Brain microvascular endothelial cell (primary cell): ENCODE measurements at regions not wholly inside any gene's neighbourhood (a gene's known extent, or its start where the extent isn't known, plus 50 kb on each side); places are given as distances from the start of the nearest gene placed in this dataset.

Experiments
- DNase-seq: peaks from one replicate; pipeline ENCODE4 v3.0.0-alpha.2; 2020
- H3K27ac ChIP-seq: fragments of 250-450 bp; sonication (Bioruptor Pico); 2 replicates; pipeline ENCODE4 v1.5.1; 2020; ENCODE audit warnings: mild to moderate bottlenecking, moderate library complexity
- H3K27me3 ChIP-seq: fragments of 250-450 bp; sonication (Bioruptor Pico); replicated peaks from 2 replicates; pipeline ENCODE4 v1.5.1; 2020; ENCODE audit warnings: mild to moderate bottlenecking
- H3K36me3 ChIP-seq: fragments of 250-450 bp; sonication (Bioruptor Pico); replicated peaks from 2 replicates; pipeline ENCODE4 v1.5.1; 2020; ENCODE audit warnings: mild to moderate bottlenecking
- H3K4me3 ChIP-seq: 2 replicates; pipeline ENCODE4 v1.5.1; 2011; ENCODE audit warnings: low read depth, mild to moderate bottlenecking, control low read depth, low read length, moderate library complexity
- CTCF ChIP-seq: IDR thresholded peaks from 2 replicates; pipeline ENCODE4 v1.5.1; 2011; ENCODE audit warnings: low read depth, mild to moderate bottlenecking, moderate library complexity, low read length, control low read depth, inconsistent platforms; ENCODE audit errors: missing control alignments
- in situ Hi-C: cut with HindIII; loops from 2 replicates; pipeline ENCODE4 v1.10.0; 2017; ENCODE audit warnings: low sequenced_read_pairs, low pct_ligation_motif_present

- no peak overlapping the region for H3K4me3 ChIP-seq
- DNase-seq: no peak
- in situ Hi-C loops: no loop called here
- no peak overlapping the region for H3K27ac ChIP-seq
- H3K27me3 ChIP-seq: no peaks in the 10 kb centered on the region
- H3K36me3 ChIP-seq: no peaks in the 10 kb centered on the region
- TF ChIP-seq CTCF: no peak
These were observed 152.3 kb upstream of the TSC22D2 start for GRCh38 chr3:150255826-150256225.

- TF ChIP-seq CTCF: no peak
- DNase-seq: no peak
- Histone ChIP-seq H3K4me3 (no peak overlapping the region), H3K36me3 (no peaks in the 10 kb centered on the region), H3K27ac (no peak overlapping the region), H3K27me3 (no peaks in the 10 kb centered on the region)
- in situ Hi-C loops: no loop called here
These were observed 152.7 kb upstream of the TSC22D2 start for GRCh38 chr3:150255413-150255812.

- H3K4me3 ChIP-seq: no peak overlapping the region
- no peak overlapping the region for H3K27ac ChIP-seq
- no peak for DNase-seq
- no peak for TF ChIP-seq CTCF
- H3K27me3 ChIP-seq: no peaks in the 10 kb centered on the region
- in situ Hi-C loops: no loop called here
- H3K36me3 ChIP-seq: no peaks in the 10 kb centered on the region
These were observed 153.8 kb upstream of the TSC22D2 start for GRCh38 chr3:150254309-150254708.

- Histone ChIP-seq H3K27me3 (no peaks in the 10 kb centered on the region), H3K27ac (no peak overlapping the region), H3K4me3 (no peak overlapping the region), H3K36me3 (no peaks in the 10 kb centered on the region)
- in situ Hi-C loops: no loop called here
- TF ChIP-seq CTCF: no peak
- DNase-seq: no peak
These were observed 154.5 kb upstream of the TSC22D2 start for GRCh38 chr3:150253622-150254021.

- DNase-seq: peak; percentile 64
- Histone ChIP-seq H3K4me3 (no peak overlapping the region), H3K27me3 (no peaks in the 10 kb centered on the region), H3K36me3 (no peaks in the 10 kb centered on the region), H3K27ac (peak overlapping the region; percentile 17)
- TF ChIP-seq CTCF: no peak
- in situ Hi-C loops: no loop called here
These were observed 155.6 kb upstream of the TSC22D2 start for GRCh38 chr3:150252462-150252861.
